ENCODE measurements at regions not wholly inside any gene's neighbourhood (a gene's known extent, or its start where the extent isn't known, plus 50 kb on each side); places are given as distances from the start of the nearest gene placed in this dataset.
"Not testable (repeated sequence)": the region's sequence is repeated elsewhere in the genome, so short reads cannot be mapped to it uniquely, and the experiment has no call there.

GRCh38 chrX:26525768-26526167 lies 309.8 kb downstream of the MAGEB5 start:
- TF ChIP-seq CTCF (conservative IDR thresholded peaks at IDR 0.05; ENCODE audit: low read depth, low read length); EZH2 (IDR thresholded peaks at IDR 0.05; ENCODE audit: low read length, unreplicated experiment); EZH2phosphoT487 (IDR thresholded peaks at IDR 0.05; ENCODE audit: borderline replicate concordance, low read length): not testable (repeated sequence)

Measured in PC-3 (cell line).